ENCODE measurements at regions not wholly inside any gene's neighbourhood (a gene's known extent, or its start where the extent isn't known, plus 50 kb on each side); places are given as distances from the start of the nearest gene placed in this dataset.

DNA sequence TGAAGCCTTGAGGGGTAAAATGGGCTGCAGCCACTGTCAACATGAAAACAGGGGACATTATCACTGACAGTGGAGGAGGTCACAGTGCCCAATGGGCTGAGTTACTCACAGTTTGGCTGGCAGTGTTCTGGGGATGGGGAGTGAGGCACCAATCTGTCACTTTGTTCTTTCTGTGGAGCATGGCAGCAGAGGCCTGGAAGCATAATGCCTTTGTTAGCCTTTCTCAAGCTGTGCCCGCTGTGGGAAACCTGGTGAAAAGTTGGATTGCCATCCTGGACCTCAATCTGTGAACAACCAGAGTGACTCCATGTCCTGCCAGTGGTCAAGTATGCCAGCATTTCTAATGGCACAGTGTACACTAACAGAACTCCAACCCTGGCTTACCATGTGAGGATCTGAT is 143.6 kb downstream of the OR2B2 start:
- Histone ChIP-seq H3K79me2 (ENCODE audit: insufficient read depth, low read length) (no peaks in the 10 kb centered on the region), H3K9me3 (ENCODE audit: control insufficient read depth, low read depth, low read length) (no peaks in the 10 kb centered on the region), H3K18ac (ENCODE audit: insufficient read length, low read depth, low read length) (no peak overlapping the region), H2BK15ac (ENCODE audit: low read depth, low read length) (no peak overlapping the region), H2AK5ac (ENCODE audit: insufficient read length, low read length) (no peak overlapping the region), H4K8ac (replicated peaks; ENCODE audit: insufficient read length, low read depth, low read length) (no peak overlapping the region), H3K9ac (ENCODE audit: extremely low read depth, insufficient read length, low read length) (no peak overlapping the region), H3K4ac (ENCODE audit: low read depth, low read length) (no peak overlapping the region), H3K14ac (ENCODE audit: insufficient read depth, low read length) (no peak overlapping the region), H2BK120ac (ENCODE audit: low read depth, low read length, poor library complexity, severe bottlenecking) (no peak overlapping the region), H3K56ac (ENCODE audit: insufficient read length, low read depth, low read length) (no peak overlapping the region), H3K27ac (ENCODE audit: insufficient read length, low read depth, low read length) (no peak overlapping the region), H2BK12ac (ENCODE audit: insufficient read length, low read depth, low read length) (no peak overlapping the region), H4K5ac (ENCODE audit: insufficient read length, low read depth, low read length) (no peak overlapping the region), H3K27me3 (ENCODE audit: insufficient read depth, low read length) (peaks cover 72% of the 10 kb centered on the region), H3K79me1 (ENCODE audit: insufficient read depth, low read depth, low read length, poor library complexity, severe bottlenecking) (no peaks in the 10 kb centered on the region), H2BK20ac (ENCODE audit: low read depth, low read length, poor library complexity, severe bottlenecking) (no peak overlapping the region), H4K20me1 (ENCODE audit: control insufficient read depth, insufficient read depth, insufficient read length) (no peaks in the 10 kb centered on the region), H2BK5ac (ENCODE audit: insufficient read length, low read length) (no peak overlapping the region), H3K4me2 (ENCODE audit: insufficient read depth, insufficient read length, low read length) (no peak overlapping the region), H4K91ac (ENCODE audit: insufficient read length, low read depth, low read length) (no peak overlapping the region), H3K23ac (ENCODE audit: insufficient read length, low read depth, low read length) (no peak overlapping the region), H3K23me2 (ENCODE audit: insufficient read length, low read depth, low read length, poor library complexity, severe bottlenecking) (peaks cover 4% of the 10 kb centered on the region), H3T11ph (ENCODE audit: low read length) (no peak overlapping the region), H2AFZ (ENCODE audit: low read length) (no peak overlapping the region), H3K4me1 (ENCODE audit: insufficient read depth, low read length) (no peaks in the 10 kb centered on the region)
- peaks cover 0 to 3% (median under 1%) of the 10 kb centered on the region in 3 experiments; a peak in 4 of 7 replicates for H3K36me3 Mint-ChIP-seq (ENCODE audit: insufficient read depth in 1 of 3, low read depth in 3 of 3)
- WGBS (ENCODE audit: extremely low coverage, insufficient read length, low lambda C conversion rate) = no CpG with 5 or more reads among the region's 1 CpG
- H3K9me3 Mint-ChIP-seq = peaks cover 1 to 10% of the 10 kb centered on the region in 2 experiments; a peak in 4 of 5 replicates
- peaks cover 100% of the 10 kb centered on the region for H3K27me3 Mint-ChIP-seq (ENCODE audit: low read depth)
- TF ChIP-seq, protein P1, sequence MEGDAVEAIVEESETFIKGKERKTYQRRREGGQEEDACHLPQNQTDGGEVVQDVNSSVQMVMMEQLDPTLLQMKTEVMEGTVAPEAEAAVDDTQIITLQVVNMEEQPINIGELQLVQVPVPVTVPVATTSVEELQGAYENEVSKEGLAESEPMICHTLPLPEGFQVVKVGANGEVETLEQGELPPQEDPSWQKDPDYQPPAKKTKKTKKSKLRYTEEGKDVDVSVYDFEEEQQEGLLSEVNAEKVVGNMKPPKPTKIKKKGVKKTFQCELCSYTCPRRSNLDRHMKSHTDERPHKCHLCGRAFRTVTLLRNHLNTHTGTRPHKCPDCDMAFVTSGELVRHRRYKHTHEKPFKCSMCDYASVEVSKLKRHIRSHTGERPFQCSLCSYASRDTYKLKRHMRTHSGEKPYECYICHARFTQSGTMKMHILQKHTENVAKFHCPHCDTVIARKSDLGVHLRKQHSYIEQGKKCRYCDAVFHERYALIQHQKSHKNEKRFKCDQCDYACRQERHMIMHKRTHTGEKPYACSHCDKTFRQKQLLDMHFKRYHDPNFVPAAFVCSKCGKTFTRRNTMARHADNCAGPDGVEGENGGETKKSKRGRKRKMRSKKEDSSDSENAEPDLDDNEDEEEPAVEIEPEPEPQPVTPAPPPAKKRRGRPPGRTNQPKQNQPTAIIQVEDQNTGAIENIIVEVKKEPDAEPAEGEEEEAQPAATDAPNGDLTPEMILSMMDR (conservative IDR thresholded peaks at IDR 0.05) = no peak
- no peak for DNase-seq
- peaks cover 28 to 32% of the 10 kb centered on the region in 2 experiments for H3K4me1 Mint-ChIP-seq
- H3K27ac Mint-ChIP-seq = no peak overlapping the region
- H3K4me3 Mint-ChIP-seq = no peak overlapping the region
